OCI-LY7 (cell line): ENCODE measurements at regions not wholly inside any gene's neighbourhood (a gene's known extent, or its start where the extent isn't known, plus 50 kb on each side); places are given as distances from the start of the nearest gene placed in this dataset.

Experiments used
- BruUV-seq: library from RNA; stranded (reverse); fragments of 400-500 nt; replicated peaks from 2 replicates; lab custom pipeline; 2021; lab: Mats Ljungman, UMichigan
- CTCF ChIA-PET: fragments of 300-600 bp; sonication (Branson Sonifier 250); formaldehyde crosslinking; loops from one replicate; lab custom pipeline; 2022; ENCODE audit warnings: antibody characterized with exemption; ENCODE audit not compliant: unreplicated experiment; lab: Charles Lee
- POLR2A ChIA-PET: fragments of 300-600 bp; sonication (Branson Sonifier 250); formaldehyde crosslinking; loops from one replicate; lab custom pipeline; 2022; ENCODE audit warnings: antibody characterized with exemption; lab: Charles Lee
- DNase-seq: peaks from one replicate; pipeline ENCODE4 v3.0.0-alpha.2; 2015; ENCODE audit warnings: low spot score
- H2AFZ ChIP-seq: fragments of 200-600 bp; sonication (generic), shearing (Covaris generic); 2 replicates; pipeline ENCODE4 v1.6.1; 2014; ENCODE audit warnings: mild to moderate bottlenecking, antibody characterized with exemption, low read length, moderate library complexity
- H3K27ac ChIP-seq: fragments of 200-600 bp; sonication (generic); 2 replicates; pipeline ENCODE4 v1.5.1; 2014; ENCODE audit warnings: mixed run types, low read depth, mild to moderate bottlenecking, moderate library complexity, low read length, inconsistent platforms; ENCODE audit not compliant: poor library complexity, severe bottlenecking
- H3K36me3 ChIP-seq: fragments of 200-600 bp; sonication (generic); 2 replicates; pipeline ENCODE4 v1.6.1; 2014; ENCODE audit warnings: mild to moderate bottlenecking, antibody characterized with exemption, low read length, moderate library complexity, mixed read lengths; ENCODE audit not compliant: insufficient read depth
- H3K4me1 ChIP-seq: fragments of 200-600 bp; sonication (generic); 2 replicates; pipeline ENCODE4 v1.5.1; 2014; ENCODE audit warnings: mild to moderate bottlenecking, low read length; ENCODE audit not compliant: insufficient read depth, poor library complexity, severe bottlenecking
- H3K4me2 ChIP-seq: fragments of 200-600 bp; sonication (generic); 2 replicates; pipeline ENCODE4 v1.6.1; 2014; ENCODE audit warnings: mild to moderate bottlenecking, low read length
- H3K4me3 ChIP-seq: fragments of 200-600 bp; sonication (generic); 2 replicates; pipeline ENCODE4 v1.5.1; 2014; ENCODE audit warnings: mild to moderate bottlenecking, low read depth, low read length; ENCODE audit not compliant: poor library complexity, severe bottlenecking
- H3K79me2 ChIP-seq: fragments of 200-600 bp; sonication (generic); 2 replicates; pipeline ENCODE4 v1.6.1; 2016; ENCODE audit warnings: low read depth, mild to moderate bottlenecking, low read length, moderate library complexity, mixed read lengths; ENCODE audit not compliant: insufficient read depth
- H3K9me2 ChIP-seq: fragments of 200-600 bp; sonication (generic); 2 replicates; pipeline ENCODE4 v1.6.1; 2016; ENCODE audit warnings: mild to moderate bottlenecking, low read length, mixed read lengths; ENCODE audit not compliant: insufficient read depth
- H3K9me3 ChIP-seq: fragments of 200-600 bp; sonication (generic); 2 replicates; pipeline ENCODE4 v1.6.1; 2014; ENCODE audit warnings: mild to moderate bottlenecking, mixed run types, low read length, mixed read lengths
- H4K20me1 ChIP-seq: fragments of 200-600 bp; sonication (generic); 2 replicates; pipeline ENCODE4 v1.6.1; 2014; ENCODE audit warnings: mild to moderate bottlenecking, antibody characterized with exemption, low read length, moderate library complexity, mixed read lengths; ENCODE audit not compliant: insufficient read depth
- CTCF ChIP-seq: fragments of 200-600 bp; sonication (generic); conservative IDR thresholded peaks from 2 replicates; pipeline ENCODE4 v1.5.1; 2014; ENCODE audit warnings: mild to moderate bottlenecking, antibody characterized with exemption, low read length, moderate library complexity, mixed read lengths
- EZH2phosphoT487 ChIP-seq: fragments of 200-600 bp; sonication (generic); IDR thresholded peaks from 2 replicates; pipeline ENCODE4 v1.6.1; 2018; ENCODE audit warnings: low read depth, borderline replicate concordance, mild to moderate bottlenecking, mixed run types, antibody characterized with exemption, low read length, moderate library complexity, mixed read lengths
- intact Hi-C: fragments of 100-400 bp; cut with micrococcal nuclease; formaldehyde crosslinking; loops from one replicate; pipeline ENCODE4 v1.10.0; 2022; ENCODE audit not compliant: unreplicated experiment

DNA sequence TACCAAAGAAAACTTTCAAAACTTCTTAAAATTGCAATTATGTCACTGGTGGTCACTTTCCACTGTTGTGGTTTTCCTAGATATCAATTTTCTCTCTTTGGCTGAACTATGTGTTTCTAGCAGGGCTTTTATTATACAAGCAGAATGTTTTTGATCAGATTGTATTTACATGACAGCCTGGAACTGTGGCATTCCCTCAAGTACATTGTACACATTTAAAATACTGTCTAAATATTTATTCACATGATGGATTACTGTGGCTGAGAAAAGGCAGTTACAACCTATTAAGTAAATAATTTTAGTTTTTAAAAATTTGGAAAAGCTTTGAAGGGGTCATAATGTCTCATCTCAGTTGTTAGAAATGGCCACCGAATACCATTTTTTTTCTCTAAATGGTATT is 231.9 kb upstream of the PPP1R3A start:
- BruUV-seq: no TSS peak
- TF ChIP-seq EZH2phosphoT487: no peak
- TF ChIP-seq CTCF: no peak
- DNase-seq: no peak
- ChIA-PET CTCF (no interaction called here), POLR2A (no interaction called here)
- no peaks in the 10 kb centered on the region for H4K20me1 ChIP-seq
- no peaks in the 10 kb centered on the region for H3K9me3 ChIP-seq
- H3K4me2 ChIP-seq: no peak overlapping the region
- no peaks in the 10 kb centered on the region for H3K36me3 ChIP-seq
- H3K4me1 ChIP-seq: no peaks in the 10 kb centered on the region
- no peaks in the 10 kb centered on the region for H3K9me2 ChIP-seq
- intact Hi-C loops: no loop called here
- H2AFZ ChIP-seq: no peak overlapping the region
- H3K27ac ChIP-seq: no peak overlapping the region
- no peaks in the 10 kb centered on the region for H3K79me2 ChIP-seq
- no peak overlapping the region for H3K4me3 ChIP-seq

DNA sequence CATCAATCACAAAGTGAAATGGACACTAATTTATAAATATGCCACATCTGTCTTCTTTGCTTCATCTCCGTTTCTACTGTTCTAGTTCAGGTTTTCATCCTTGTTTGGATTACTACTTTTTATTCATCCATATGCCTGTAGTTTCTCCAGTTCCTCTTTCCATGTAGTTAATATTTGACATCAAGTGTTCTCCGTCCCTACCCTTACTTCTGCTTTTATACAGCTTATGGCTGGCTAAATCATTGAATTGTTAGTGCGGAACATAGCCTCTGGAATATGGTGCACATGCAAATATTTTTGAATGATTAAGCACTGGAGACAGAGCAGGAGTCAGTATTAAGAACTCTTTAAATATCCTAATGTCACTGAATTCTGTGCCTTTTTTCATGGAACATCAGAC is 230.0 kb upstream of the PPP1R3A start:
- H3K27ac ChIP-seq: no peak overlapping the region
- POLR2A ChIA-PET: interaction anchor here (2.3 kb wide), 1 partner anchor 12 kb away, joined by 5 read pairs; no protein-coding TSS in a partner anchor

GRCh38 chr7:114141415-114141814 is 222.6 kb upstream of the PPP1R3A start:
- DNase-seq: no peak
- no TSS peak for BruUV-seq
- Histone ChIP-seq H3K79me2 (no peaks in the 10 kb centered on the region), H3K9me2 (no peaks in the 10 kb centered on the region), H3K9me3 (no peaks in the 10 kb centered on the region), H3K36me3 (no peaks in the 10 kb centered on the region), H3K4me3 (no peak overlapping the region), H3K4me1 (no peaks in the 10 kb centered on the region), H3K4me2 (no peak overlapping the region), H4K20me1 (no peaks in the 10 kb centered on the region), H3K27ac (no peak overlapping the region), H2AFZ (no peak overlapping the region)
- POLR2A ChIA-PET: no interaction called here
- TF ChIP-seq EZH2phosphoT487: no peak
- TF ChIP-seq CTCF: no peak
- CTCF ChIA-PET: no interaction called here
- intact Hi-C loops: no loop called here

More for the DNA sequence above, 230.0 kb upstream of the PPP1R3A start:
- Histone ChIP-seq H3K36me3 (no peaks in the 10 kb centered on the region), H3K4me2 (no peak overlapping the region), H4K20me1 (no peaks in the 10 kb centered on the region), H3K4me3 (no peak overlapping the region), H3K4me1 (no peaks in the 10 kb centered on the region), H3K9me3 (no peaks in the 10 kb centered on the region), H3K79me2 (no peaks in the 10 kb centered on the region), H3K9me2 (no peaks in the 10 kb centered on the region), H2AFZ (no peak overlapping the region)
- CTCF ChIA-PET: no interaction called here
- no TSS peak for BruUV-seq
- no peak for DNase-seq
- TF ChIP-seq EZH2phosphoT487 (no peak), CTCF (no peak)
- intact Hi-C loops: no loop called here
